ENCODE measurements at regions not wholly inside any gene's neighbourhood (a gene's known extent, or its start where the extent isn't known, plus 50 kb on each side); places are given as distances from the start of the nearest gene placed in this dataset.

- H3K4me1 ChIP-seq, result peaks cover 0 to 24% (median 13%) of the 10 kb centered on the region in 6 donors
- peak overlapping the region in 6 of 8 donors; percentile 8 to 58 (median 17) for H3K4me3 ChIP-seq
- TF ChIP-seq POLR2AphosphoS5 (IDR thresholded peaks at IDR 0.05) (no peak), POLR2A (IDR thresholded peaks at IDR 0.05) (no peak), CTCF (IDR thresholded peaks at IDR 0.05 in 8 of 11, conservative IDR thresholded peaks at IDR 0.05 in 3 of 11) (no peak)
- WGBS, 5 donors, result 42 to 52% (median 47%) methylated on average over 12 of the region's 12 CpGs
- H3K9me3 ChIP-seq, result no peaks in the 10 kb centered on the region
- H3K27ac ChIP-seq, result no peak overlapping the region
- no peaks in the 10 kb centered on the region for H3K36me3 ChIP-seq
- intact Hi-C loops (cut with DNase I; ENCODE audit: low total_unique reads), result no loop called here
- DNase-seq, result no peak
- H3K27me3 ChIP-seq (replicated peaks in 1 of 7), result no peaks in the 10 kb centered on the region
Measured at GRCh38 chr6:137342607-137343190, 123.5 kb upstream of the IFNGR1 start.

- H3K36me3 ChIP-seq, result no peaks in the 10 kb centered on the region
- H3K27ac ChIP-seq, result no peak overlapping the region
- H3K9me3 ChIP-seq, result no peaks in the 10 kb centered on the region
- no peak for DNase-seq
- H3K27me3 ChIP-seq (replicated peaks in 1 of 7), result no peaks in the 10 kb centered on the region
- no peak overlapping the region for H3K4me3 ChIP-seq
- TF ChIP-seq CTCF (IDR thresholded peaks at IDR 0.05 in 8 of 11, conservative IDR thresholded peaks at IDR 0.05 in 3 of 11) (peak in 9 of 11 experiments; percentile 19 to 55 (median 40)), POLR2A (IDR thresholded peaks at IDR 0.05) (no peak), POLR2AphosphoS5 (IDR thresholded peaks at IDR 0.05) (no peak)
- 65 to 72% (median 67%) methylated on average over 15 of the region's 15 CpGs for WGBS, 5 donors
- H3K4me1 ChIP-seq, result peaks cover 0 to 24% (median 13%) of the 10 kb centered on the region in 6 donors
- intact Hi-C loops (cut with DNase I; ENCODE audit: low total_unique reads), result no loop called here
Measured at GRCh38 chr6:137341681-137342195, 122.6 kb upstream of the IFNGR1 start.

- peaks cover 0 to 4% (median 0%) of the 10 kb centered on the region in 7 donors for H3K27me3 ChIP-seq (replicated peaks in 1 of 7)
- no peak for DNase-seq
- peaks cover 0 to 24% (median 13%) of the 10 kb centered on the region in 6 donors for H3K4me1 ChIP-seq
- H3K4me3 ChIP-seq, result no peak overlapping the region
- no peak overlapping the region for H3K27ac ChIP-seq
- intact Hi-C loops (cut with DNase I; ENCODE audit: low total_unique reads), result loop anchor here (10.0 kb wide), 1 partner anchor 295 kb away; no protein-coding TSS in a partner anchor
- 59 to 80% (median 74%) methylated on average over 5 of the region's 5 CpGs for WGBS, 5 donors
- no peaks in the 10 kb centered on the region for H3K9me3 ChIP-seq
- H3K36me3 ChIP-seq, result no peaks in the 10 kb centered on the region
- TF ChIP-seq CTCF (IDR thresholded peaks at IDR 0.05 in 8 of 11, conservative IDR thresholded peaks at IDR 0.05 in 3 of 11) (no peak), POLR2A (IDR thresholded peaks at IDR 0.05) (no peak), POLR2AphosphoS5 (IDR thresholded peaks at IDR 0.05) (no peak)
Measured at GRCh38 chr6:137339929-137340559, 120.9 kb upstream of the IFNGR1 start.

GRCh38 chr6:137334884-137335283 lies 115.7 kb upstream of the IFNGR1 start:
- H3K27me3 ChIP-seq (replicated peaks in 1 of 7), result peaks cover 0 to 7% (median 0%) of the 10 kb centered on the region in 7 donors
- H3K27ac ChIP-seq, result no peak overlapping the region
- no peak overlapping the region for H3K4me3 ChIP-seq
- TF ChIP-seq POLR2A (IDR thresholded peaks at IDR 0.05) (no peak), CTCF (IDR thresholded peaks at IDR 0.05 in 8 of 11, conservative IDR thresholded peaks at IDR 0.05 in 3 of 11) (no peak), POLR2AphosphoS5 (IDR thresholded peaks at IDR 0.05) (no peak)
- no peaks in the 10 kb centered on the region for H3K4me1 ChIP-seq
- intact Hi-C loops (cut with DNase I; ENCODE audit: low total_unique reads), result loop anchor here (10.0 kb wide), 1 partner anchor 300 kb away; no protein-coding TSS in a partner anchor
- WGBS, 5 donors, result 88 to 93% (median 90%) methylated on average over 3 of the region's 3 CpGs
- DNase-seq, result no peak
- no peaks in the 10 kb centered on the region for H3K9me3 ChIP-seq
- H3K36me3 ChIP-seq, result no peaks in the 10 kb centered on the region
